Hematopoietic multipotent progenitor cell (in vitro differentiated cells): ENCODE measurements at regions not wholly inside any gene's neighbourhood (a gene's known extent, or its start where the extent isn't known, plus 50 kb on each side); places are given as distances from the start of the nearest gene placed in this dataset.

Experiments
- DNase-seq, 3 donors: peaks; one replicate each; pipeline ENCODE4 v3.0.0-alpha.2; 2011 to 2015; ENCODE audit warnings: low read depth in 2 of 3, low spot score in 2 of 3

GRCh38 chr13:47005756-47006414 lies 109.0 kb upstream of the HTR2A start:
- DNase-seq: no peak

DNA sequence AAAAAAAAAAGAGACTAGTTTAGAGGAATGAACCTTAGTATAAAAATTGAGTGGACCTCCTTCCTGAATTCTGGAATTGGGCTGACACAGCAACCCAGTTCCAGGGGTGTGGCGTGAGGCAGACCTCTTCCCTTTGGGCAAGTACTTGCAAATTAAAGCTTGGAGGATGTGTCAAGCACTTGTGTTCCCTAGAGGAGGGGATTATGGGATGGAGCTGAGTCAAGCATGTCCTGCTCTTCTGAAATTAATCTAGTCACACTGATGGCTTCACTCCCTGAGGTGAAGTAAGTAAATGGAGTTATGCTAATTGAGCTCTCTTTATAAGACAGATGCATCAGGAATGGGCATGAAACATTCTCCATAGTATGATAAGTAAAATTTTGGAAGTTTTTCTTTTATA lies 107.7 kb upstream of the HTR2A start:
- no peak for DNase-seq

DNA sequence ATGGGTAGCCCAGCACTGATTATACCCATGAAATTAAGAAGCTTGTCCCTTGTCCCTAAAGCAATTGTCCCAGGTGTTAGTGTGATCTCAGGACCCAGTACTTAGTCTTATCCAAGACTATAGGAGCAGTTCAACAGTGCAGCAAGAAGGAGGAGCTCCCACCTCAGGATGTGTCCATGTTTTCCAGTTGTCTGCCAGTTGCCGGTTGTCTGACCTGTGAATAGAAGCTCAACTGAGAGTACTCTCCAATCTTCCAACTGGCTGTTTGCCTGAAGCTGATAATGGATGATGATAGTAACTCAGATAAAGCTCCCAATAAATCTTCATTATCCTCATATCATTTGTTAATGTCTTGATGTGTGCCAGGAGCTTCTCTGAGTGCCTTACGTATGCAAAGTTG lies 107.2 kb upstream of the HTR2A start:
- DNase-seq: no peak

DNA sequence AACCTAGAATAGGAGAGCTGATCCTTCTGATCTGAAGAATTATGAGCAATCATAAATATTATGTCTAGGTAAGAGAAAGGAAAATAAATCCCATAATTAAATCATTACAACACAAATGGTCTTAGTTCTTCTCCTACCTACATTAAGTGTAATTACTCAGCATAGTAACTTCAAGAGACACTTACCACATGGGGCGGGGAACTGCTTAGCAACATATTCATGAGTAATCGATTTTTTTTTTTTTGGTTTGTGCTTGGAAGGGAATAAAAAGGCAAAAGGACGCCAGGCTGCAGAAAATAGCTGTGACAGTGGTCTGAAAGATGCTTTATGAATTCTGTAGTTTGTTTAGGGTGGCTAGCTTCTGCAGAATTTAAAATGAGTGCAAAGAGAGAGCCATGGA lies 103.3 kb upstream of the HTR2A start:
- no peak for DNase-seq

DNA sequence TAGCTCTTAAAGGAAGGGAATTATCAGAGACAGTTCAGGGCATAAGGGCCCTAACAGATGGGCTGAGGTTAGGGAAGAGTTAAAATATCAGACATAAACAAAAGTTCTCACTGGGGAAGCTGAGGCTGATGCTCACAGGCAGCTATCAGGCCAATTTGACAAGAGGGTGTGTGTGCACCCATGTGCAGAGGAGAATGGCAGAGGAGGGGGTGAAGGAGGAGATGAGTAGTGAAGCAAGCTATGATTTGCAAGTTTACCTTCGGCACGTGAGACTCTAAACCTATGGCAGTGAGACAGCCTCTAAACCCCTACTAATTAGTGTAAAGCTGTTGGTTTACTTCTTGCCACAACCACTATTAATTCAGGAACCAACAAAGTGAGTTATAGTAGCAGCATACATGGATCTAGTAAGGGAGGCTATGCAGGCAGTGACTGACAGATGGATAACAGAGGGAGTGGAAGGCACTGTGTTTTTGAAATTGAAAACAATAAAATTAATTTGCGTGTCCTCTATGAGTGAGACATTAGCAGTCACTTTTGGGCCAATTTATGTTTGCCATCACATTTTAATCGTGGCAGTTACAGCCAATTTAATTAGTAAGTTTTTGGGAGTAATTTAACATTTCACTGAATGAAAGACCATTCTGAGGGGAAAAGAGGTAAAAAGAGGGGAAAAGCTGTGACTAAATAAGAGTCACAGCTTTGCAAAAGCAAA lies 99.6 kb upstream of the HTR2A start:
- no peak for DNase-seq

- DNase-seq: peak in 1 of 3 donors; percentile 59
Observed at GRCh38 chr13:46995874-46996273, 99.0 kb upstream of the HTR2A start.

- no peak for DNase-seq
Observed at GRCh38 chr13:46994492-46994891, 97.6 kb upstream of the HTR2A start.

DNA sequence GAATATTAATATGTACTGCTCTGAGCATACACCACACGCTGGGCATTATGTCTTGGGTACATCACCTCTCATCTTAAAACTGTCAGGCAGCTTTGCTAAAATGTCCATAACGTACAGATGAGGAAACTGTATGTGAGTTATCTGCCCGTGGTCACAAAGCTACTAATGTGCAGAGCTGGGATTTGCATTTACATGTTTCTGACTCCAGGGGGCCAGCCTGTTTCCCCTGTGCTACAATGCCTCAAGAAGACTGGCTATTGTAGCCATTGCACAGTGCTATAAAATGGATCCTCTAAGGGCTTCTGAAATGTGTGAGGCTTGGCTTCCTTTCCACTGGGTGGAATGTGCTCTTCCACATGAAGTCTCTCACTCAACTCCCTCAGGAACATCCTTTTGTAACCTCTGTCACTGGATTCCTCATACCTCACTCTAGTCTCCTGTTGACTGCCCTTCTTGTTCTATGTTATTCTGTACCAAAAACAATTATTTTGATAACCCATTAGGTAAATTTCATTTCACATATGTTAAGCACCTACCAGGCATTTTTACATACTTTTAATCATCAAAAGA lies 95.6 kb upstream of the HTR2A start:
- no peak for DNase-seq

DNA sequence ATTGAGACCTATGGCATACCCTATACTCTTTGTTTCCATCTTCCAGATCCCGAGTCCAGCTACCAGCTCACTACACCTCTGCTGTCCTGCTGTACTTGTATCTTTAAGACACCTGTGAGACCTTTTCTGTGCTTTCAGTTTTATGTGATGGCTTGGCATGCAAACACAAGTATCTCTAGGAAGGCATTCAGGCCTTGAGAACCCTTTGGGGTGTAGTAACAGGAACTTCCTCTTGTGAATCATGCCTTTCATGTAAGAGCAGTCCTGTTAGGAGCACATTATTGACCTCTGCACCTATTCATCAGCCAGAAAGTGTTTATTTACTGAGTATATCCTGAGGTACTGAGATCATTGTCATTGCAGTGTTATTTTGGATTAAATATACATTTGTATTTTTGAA lies 87.0 kb upstream of the HTR2A start:
- peak in 1 of 3 donors; percentile 21 for DNase-seq

DNA sequence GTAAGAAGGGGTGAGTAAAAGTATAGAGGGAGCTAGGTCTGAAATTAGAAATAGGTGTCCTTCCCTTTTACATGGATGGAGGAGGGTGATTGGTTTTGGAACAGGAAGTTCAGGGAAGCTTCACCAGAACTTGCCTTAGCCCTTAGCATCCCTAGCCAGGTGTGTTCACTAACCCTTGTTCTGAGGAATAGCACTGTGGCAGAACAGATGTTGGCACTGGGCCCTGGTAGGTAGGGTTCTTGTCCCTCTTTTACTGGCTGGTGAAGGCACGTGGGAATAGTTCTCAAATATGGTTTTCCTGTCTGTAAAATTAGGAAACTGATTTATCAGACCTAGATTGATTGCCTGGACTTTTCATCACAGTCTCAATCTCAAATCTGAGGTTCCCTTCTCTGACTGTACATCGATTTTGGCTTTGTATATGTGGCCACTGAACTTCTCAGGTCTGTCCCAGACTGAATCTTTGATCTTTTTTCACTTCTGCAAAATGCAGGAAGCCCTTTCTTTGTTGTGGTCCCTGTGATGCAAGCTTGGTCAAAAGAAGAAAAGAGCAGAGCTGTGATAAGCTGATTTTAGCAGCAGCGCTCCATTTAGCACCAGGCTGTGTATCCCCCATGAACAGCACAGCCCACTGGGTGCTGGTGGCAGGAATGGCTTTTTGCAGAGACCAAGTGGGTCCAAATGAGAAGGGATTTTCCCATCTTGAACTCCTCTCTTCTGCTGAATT lies 86.2 kb upstream of the HTR2A start:
- peak in 2 of 3 donors; percentile 54 to 76 for DNase-seq

- DNase-seq: no peak
Observed at GRCh38 chr13:46975173-46975572, 78.3 kb upstream of the HTR2A start.

DNA sequence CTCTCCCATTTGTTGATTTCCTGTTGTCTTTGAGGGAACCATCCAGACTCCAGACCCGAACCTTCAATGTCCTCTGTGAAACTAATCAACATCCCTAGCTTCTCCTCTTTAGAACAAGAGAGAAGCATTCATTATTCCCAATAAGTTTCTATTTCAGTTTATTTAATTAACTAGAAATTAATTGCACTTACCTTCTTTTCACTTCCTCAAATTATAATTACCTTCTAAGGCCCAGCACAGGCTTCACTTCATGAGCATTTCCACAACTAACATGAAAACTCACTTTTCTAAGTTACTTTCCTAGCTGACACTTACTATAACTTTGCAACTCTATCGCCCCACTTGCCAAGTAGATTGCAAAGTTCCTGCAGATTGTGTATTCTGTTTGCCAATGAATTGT lies 71.6 kb upstream of the HTR2A start:
- DNase-seq: no peak

DNA sequence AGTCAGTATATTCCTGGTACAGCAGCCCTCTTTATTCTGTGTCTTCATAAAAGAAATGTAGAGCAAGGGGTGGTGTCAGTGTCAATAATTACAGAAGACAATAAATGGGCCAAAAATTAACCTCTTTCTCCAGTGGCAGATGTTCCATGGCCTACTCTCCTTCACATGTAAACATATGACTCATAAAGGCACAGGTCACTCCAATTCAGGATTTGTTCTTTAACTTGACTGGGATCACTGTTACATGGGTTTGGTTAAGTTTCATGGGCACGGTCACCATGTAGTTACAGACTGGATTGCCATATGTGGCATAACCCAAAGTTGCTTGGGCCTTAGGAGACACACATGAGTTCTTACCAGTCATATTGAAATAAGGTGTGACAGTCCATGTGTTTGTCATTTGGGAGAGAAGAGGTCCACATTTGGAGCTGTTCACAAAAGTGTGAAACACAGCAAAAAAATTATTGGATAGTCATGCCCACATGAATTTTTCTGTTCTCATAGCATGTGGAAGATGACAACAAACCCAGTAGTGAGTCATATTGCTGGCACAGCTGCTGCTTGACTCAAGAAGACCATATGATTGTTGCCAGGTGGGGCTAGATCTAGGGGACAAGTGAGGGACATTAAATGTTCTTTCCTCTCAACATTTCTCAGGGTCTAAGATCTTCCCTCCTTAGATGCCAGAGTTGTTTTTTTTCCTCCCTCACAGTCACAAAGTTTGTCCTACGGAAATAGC lies 68.1 kb upstream of the HTR2A start:
- no peak for DNase-seq

- no peak for DNase-seq
Observed at GRCh38 chr13:46963904-46964303, 67.1 kb upstream of the HTR2A start.

DNA sequence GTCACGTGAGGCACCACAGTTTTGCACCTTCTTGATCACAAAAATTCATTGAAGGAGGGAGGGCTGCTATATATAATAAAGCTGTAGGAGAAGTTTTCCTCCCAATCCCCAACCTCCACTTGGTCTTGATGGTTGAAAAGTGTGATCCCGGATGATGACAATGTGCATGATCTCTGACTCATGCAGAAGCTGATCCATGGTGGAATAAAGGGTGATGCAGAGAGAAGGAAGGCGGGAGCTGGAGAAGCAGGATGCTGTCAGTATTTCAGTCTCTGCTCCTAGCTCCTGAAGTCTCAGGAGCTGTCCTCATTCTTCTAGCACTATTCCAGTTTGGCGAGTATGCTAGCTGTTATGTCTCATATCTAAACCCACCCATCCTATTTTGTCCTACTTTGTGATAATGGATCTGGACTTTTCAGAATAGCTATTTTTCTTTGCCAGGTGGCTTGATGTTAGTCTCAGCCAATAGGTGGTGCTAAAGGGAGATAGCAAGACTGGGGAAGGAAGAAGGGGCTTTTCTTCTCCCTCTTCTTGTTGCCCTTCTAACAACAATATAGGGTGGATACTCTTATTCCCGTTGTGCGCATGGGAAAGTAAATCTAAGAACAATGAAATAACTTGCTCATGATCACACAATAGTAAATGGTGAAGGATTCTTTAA lies 65.6 kb upstream of the HTR2A start:
- DNase-seq: peak in 2 of 3 donors; percentile 13 to 28

DNA sequence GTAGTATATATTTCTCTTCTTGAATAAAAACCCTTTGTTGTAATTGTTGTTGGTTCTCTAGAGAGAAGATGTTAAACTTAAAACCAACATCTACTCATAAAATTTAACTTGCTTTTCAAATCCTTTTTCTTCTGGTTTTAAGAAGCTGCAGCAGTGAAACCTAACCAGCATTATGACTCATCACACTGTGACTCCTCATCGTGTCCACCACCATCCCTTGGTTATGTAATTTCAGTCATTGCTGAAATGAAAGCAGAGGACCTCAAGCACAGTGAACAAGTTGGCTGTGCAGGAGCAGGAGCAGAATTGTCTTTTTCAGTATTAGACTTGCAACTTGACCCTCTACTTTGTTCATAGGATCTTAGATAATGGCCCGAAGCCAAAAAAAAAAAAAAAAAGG lies 64.9 kb upstream of the HTR2A start:
- peak in 2 of 3 donors; percentile 43 to 67 for DNase-seq

- DNase-seq: no peak
Observed at GRCh38 chr13:46953941-46954340, 57.1 kb upstream of the HTR2A start.

- DNase-seq: peak in 2 of 3 donors; percentile 3 to 71
Observed at GRCh38 chr13:46953331-46953730, 56.5 kb upstream of the HTR2A start.

GRCh38 chr13:46951516-46951915 lies 54.7 kb upstream of the HTR2A start:
- no peak for DNase-seq

- DNase-seq: no peak
Observed at GRCh38 chr13:46949211-46949610, 52.4 kb upstream of the HTR2A start.
